Activated CD8-positive, alpha-beta T cell treated with anti-CD3 and anti-CD28 coated beads, Interleukin-2, amount 10 ng/mL, durations not matched to agents 7 days and 5 days (primary cell): ENCODE measurements at regions not wholly inside any gene's neighbourhood (a gene's known extent, or its start where the extent isn't known, plus 50 kb on each side); places are given as distances from the start of the nearest gene placed in this dataset.

Experiments used
- ATAC-seq: fragments of 150-1000 bp; cut with Tn5 transposase; one replicate; pipeline ENCODE4 v1.10.0; 2021; ENCODE audit warnings: moderate library complexity
- CTCF ChIA-PET: fragments of 350-600 bp; sonication (Branson Sonifier 250); formaldehyde crosslinking; loops from one replicate; lab custom pipeline; 2021; ENCODE audit warnings: antibody characterized with exemption; lab: Charles Lee
- POLR2A ChIA-PET: fragments of 350-600 bp; sonication (Branson Sonifier 250); formaldehyde crosslinking; loops from one replicate; lab custom pipeline; 2021; ENCODE audit warnings: antibody characterized with exemption; lab: Charles Lee
- DNase-seq: peaks from one replicate; pipeline ENCODE4 v3.0.0-alpha.2; 2020
- H3K27ac Mint-ChIP-seq: one replicate; pipeline ENCODE4 v1.8.0; 2021; ENCODE audit warnings: mild to moderate bottlenecking, mixed read lengths
- H3K27me3 Mint-ChIP-seq: one replicate; pipeline ENCODE4 v1.8.0; 2021; ENCODE audit warnings: low read depth, mixed read lengths
- H3K36me3 Mint-ChIP-seq: one replicate; pipeline ENCODE4 v1.8.0; 2021; ENCODE audit warnings: low read depth, mixed read lengths
- H3K4me1 Mint-ChIP-seq: one replicate; pipeline ENCODE4 v1.8.0; 2021; ENCODE audit warnings: low read depth, mixed read lengths
- H3K4me3 Mint-ChIP-seq: one replicate; pipeline ENCODE4 v1.8.0; 2021; ENCODE audit warnings: mild to moderate bottlenecking, mixed read lengths
- H3K9me3 Mint-ChIP-seq: one replicate; pipeline ENCODE4 v1.8.0; 2022; ENCODE audit warnings: mixed read lengths; ENCODE audit not compliant: insufficient read depth

- peaks cover 3% of the 10 kb centered on the region for H3K9me3 Mint-ChIP-seq
- no peak overlapping the region for H3K4me3 Mint-ChIP-seq
- ChIA-PET POLR2A (no interaction called here), CTCF (no interaction called here)
- DNase-seq = no peak
- H3K4me1 Mint-ChIP-seq = no peaks in the 10 kb centered on the region
- H3K27ac Mint-ChIP-seq = no peak overlapping the region
- no peak for ATAC-seq
- peaks cover 7% of the 10 kb centered on the region for H3K36me3 Mint-ChIP-seq
- peaks cover 3% of the 10 kb centered on the region for H3K27me3 Mint-ChIP-seq
Measured at GRCh38 chr14:104297721-104298401, 159.5 kb downstream of the KIF26A start.

- no peak for DNase-seq
- Mint-ChIP-seq H3K27me3 (peaks cover 3% of the 10 kb centered on the region), H3K27ac (no peak overlapping the region), H3K4me3 (no peak overlapping the region), H3K4me1 (no peaks in the 10 kb centered on the region), H3K9me3 (peaks cover 3% of the 10 kb centered on the region), H3K36me3 (peaks cover 7% of the 10 kb centered on the region)
- no peak for ATAC-seq
- CTCF ChIA-PET = no interaction called here
- POLR2A ChIA-PET = no interaction called here
Measured at GRCh38 chr14:104298458-104298857, 160.1 kb downstream of the KIF26A start.

DNA sequence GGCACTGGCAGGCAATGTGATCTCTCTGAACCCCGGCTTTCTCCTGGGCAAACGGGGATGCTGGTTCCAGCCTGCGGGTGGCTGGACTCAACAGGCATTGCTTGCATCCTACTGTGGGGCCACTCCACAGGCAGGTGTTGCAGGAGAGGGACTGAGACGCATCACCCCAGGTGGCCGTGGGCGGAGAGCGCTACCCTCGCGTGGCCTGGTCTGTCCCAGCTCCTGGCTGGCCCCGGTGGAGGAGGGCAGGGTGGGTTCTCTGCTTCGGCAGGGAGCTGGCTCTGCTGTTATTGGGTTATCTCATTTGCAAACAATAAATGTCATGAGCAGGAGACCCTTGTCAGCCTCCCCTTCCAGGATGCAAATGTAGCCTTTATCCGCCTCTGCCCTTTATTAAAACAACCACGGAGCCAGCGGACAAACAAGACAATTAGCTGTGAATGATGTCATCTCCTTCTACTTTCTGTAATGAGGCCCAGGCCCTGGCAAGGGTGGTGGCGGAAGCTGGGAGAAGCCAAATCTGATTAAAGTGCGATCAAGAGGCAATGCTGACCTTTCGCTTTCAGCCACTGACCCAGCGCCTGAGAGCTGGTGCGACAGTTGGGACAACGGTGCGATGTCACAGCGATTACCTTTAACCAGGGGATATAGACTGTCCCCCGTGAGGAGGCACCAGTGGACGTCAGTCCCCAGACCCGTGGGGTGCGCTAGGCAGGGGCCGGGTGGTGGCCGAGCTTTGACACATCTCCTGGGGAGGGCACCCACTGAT lies 161.8 kb downstream of the KIF26A start:
- CTCF ChIA-PET = no interaction called here
- no peak for DNase-seq
- POLR2A ChIA-PET = no interaction called here
- Mint-ChIP-seq H3K4me3 (peak overlapping the region; percentile 36), H3K4me1 (no peaks in the 10 kb centered on the region), H3K27ac (peak overlapping the region; percentile 70), H3K9me3 (peaks cover 3% of the 10 kb centered on the region), H3K27me3 (peaks cover 3% of the 10 kb centered on the region), H3K36me3 (peaks cover 7% of the 10 kb centered on the region)
- ATAC-seq = no peak

DNA sequence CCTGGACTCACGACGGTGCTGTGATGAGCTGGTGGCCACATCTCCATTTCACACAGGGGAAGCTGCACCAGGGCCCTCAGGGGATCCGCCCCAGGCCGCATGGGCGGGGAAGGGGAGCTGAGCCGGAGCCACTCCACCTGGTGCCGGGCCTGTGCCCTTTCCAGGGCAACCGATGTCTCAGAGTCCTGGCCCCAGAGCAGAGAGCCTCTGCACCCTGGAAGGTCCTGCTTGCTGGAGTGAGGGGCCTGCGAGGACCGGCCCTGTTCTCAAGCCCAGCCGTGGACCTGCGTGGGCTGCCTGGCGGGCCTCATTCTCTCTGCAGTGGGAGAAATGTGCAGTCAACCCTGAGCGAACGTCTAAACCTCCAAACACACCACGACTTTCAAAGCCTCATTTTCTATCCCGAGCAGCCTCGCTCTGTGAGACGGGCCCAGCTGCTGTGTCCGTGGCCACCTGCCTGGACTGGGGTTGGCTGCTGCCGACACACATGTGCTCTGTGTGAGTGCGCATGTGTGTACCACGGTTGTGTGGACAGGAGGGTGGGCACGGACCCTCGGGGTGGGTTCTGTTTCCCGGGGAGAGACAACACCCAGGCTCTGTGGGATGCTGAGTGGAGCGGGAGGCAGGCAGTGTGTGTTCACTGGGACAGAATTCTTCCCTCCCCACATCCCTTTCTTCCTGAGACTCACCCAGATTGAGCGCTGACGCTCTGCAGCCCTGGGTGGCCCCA lies 163.5 kb downstream of the KIF26A start:
- H3K27ac Mint-ChIP-seq = peak overlapping the region; percentile 88

DNA sequence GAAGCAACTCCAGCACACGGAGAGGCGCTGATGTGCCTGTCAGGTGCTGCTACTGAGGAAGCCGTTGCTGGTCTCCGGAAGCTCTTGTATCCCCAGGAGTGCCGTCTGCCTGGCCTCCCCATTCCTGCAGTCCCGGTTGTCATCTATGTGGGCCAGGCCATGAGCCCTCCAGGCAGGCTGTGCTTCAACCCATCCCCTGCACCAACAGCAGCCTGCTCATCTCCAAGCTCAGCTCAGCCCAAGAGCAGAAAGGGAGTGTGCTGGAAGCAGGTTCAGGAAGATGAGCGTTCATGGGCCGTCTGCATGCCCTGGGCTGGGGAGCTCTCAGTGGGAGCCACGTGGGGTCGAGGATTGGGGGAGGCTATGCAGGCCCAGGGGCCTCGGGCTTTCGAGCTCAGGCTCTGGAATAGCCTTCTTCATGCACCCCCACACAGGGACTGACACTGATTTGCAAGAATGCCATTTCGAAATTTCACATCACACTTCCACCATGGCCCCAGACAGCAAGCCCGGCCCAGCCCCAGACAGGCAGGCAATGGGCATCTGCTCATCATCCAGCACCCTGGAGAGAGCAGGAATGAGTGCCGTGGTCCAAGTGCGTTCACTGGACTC lies 164.5 kb downstream of the KIF26A start:
- H3K9me3 Mint-ChIP-seq = peaks cover 3% of the 10 kb centered on the region
- peaks cover 3% of the 10 kb centered on the region for H3K27me3 Mint-ChIP-seq
- DNase-seq (no peak), ATAC-seq (no peak)
- ChIA-PET POLR2A (no interaction called here), CTCF (no interaction called here)
- H3K4me1 Mint-ChIP-seq = no peaks in the 10 kb centered on the region
- no peak overlapping the region for H3K4me3 Mint-ChIP-seq
- H3K36me3 Mint-ChIP-seq = peaks cover 7% of the 10 kb centered on the region
- H3K27ac Mint-ChIP-seq = no peak overlapping the region

More for the DNA sequence above, 163.5 kb downstream of the KIF26A start:
- DNase-seq (no peak), ATAC-seq (no peak)
- POLR2A ChIA-PET = no interaction called here
- CTCF ChIA-PET = no interaction called here
- peaks cover 3% of the 10 kb centered on the region for H3K27me3 Mint-ChIP-seq
- H3K4me3 Mint-ChIP-seq = peak overlapping the region; percentile 6
- H3K9me3 Mint-ChIP-seq = peaks cover 3% of the 10 kb centered on the region
- peaks cover 7% of the 10 kb centered on the region for H3K36me3 Mint-ChIP-seq
- H3K4me1 Mint-ChIP-seq = no peaks in the 10 kb centered on the region

DNA sequence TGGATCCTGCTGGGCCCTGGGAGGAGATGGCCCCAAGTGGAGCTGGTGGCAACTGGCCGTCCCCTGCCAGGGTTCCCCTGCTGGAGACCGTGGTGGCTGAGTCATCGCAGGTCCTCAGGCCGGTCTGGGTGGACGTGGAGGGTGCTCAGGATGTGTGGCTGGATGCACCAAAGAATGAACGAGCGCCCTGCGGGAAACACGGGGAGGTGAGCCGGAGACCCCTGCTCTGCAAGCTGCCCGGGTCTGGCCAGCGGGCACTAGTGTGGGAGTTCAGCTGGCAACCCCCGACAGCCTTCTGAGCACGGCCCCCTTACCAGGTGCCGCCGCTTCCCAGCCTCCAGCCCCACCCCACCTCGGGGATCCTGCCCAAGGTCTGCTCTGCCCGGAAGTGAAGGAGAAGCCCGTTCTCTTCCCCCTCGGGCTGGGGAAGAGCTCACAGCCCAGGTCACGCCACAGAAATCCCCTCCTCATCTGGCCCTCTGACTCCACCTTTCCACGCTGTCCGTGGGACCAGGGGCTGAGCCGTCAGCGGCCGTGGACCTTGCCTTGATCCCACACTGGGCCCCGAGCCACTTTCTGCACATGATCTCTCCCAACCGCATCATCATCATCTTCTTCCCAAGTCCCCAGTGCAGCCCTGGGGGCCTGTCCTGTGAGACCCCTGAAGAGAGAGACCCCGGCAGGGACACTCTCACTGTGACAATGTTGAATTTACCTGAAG lies 165.5 kb downstream of the KIF26A start:
- CTCF ChIA-PET = no interaction called here
- no peaks in the 10 kb centered on the region for H3K4me1 Mint-ChIP-seq
- ATAC-seq (no peak), DNase-seq (no peak)
- H3K27me3 Mint-ChIP-seq = peaks cover 3% of the 10 kb centered on the region
- peaks cover 7% of the 10 kb centered on the region for H3K36me3 Mint-ChIP-seq
- no peak overlapping the region for H3K27ac Mint-ChIP-seq
- H3K4me3 Mint-ChIP-seq = no peak overlapping the region
- POLR2A ChIA-PET = no interaction called here
- H3K9me3 Mint-ChIP-seq = peaks cover 3% of the 10 kb centered on the region

- ATAC-seq (no peak), DNase-seq (no peak)
- ChIA-PET CTCF (no interaction called here), POLR2A (no interaction called here)
- Mint-ChIP-seq H3K4me3 (no peak overlapping the region), H3K27me3 (peaks cover 3% of the 10 kb centered on the region), H3K36me3 (peaks cover 7% of the 10 kb centered on the region), H3K4me1 (no peaks in the 10 kb centered on the region), H3K9me3 (peaks cover under 1% of the 10 kb centered on the region), H3K27ac (no peak overlapping the region)
Measured at GRCh38 chr14:104304451-104305351, 166.3 kb downstream of the KIF26A start.

DNA sequence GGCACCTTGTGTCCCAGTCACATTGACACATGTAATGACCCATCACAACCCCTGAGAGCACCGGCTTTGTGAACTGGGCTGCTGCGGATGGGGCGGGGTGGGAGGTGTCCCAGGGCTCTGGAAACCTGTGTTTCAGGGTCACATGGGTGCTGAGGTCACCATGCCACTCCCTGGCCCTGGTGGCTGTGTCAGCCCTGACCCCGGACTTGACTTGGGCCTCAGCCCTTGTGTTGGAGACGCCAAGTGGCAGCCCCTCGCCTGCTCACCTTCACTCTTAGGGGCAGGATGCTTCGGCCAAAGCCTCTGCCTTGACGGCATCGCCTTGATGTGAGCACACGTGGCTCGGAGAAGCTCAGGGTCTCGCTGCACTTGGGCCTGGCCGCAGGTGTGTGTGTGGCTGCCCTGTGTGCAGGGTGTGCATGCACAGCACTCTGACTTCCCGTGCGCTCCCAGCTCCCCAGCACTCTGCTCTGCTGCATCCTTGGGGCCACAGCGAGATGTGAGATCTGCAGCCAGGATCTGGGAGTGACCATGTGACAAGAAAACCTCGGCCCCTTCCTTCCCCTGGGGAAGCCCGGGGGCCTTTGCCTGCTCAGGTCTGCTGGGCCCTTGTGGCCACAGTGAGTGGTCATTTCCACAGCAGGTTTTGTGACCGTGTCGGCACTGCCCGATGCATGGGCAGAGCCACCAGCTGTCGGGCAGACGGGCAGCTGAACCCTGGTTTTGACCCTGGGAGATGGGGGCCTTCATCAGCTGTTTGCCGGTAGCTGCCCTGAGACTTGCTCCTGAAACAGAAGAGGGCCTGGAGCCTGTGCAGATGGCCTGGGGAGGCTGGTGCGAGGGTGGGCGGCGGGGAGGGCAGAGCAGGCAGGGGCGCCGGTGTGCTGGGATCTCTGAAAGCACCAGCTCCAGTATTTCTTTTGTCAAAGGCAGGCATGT lies 167.4 kb downstream of the KIF26A start:
- no peak for ATAC-seq
- ChIA-PET CTCF (no interaction called here), POLR2A (no interaction called here)
- DNase-seq = no peak
- Mint-ChIP-seq H3K9me3 (no peaks in the 10 kb centered on the region), H3K27ac (no peak overlapping the region), H3K27me3 (peaks cover 3% of the 10 kb centered on the region), H3K4me3 (no peak overlapping the region), H3K36me3 (peaks cover 2% of the 10 kb centered on the region), H3K4me1 (no peaks in the 10 kb centered on the region)

GRCh38 chr14:104306450-104307040 lies 168.2 kb downstream of the KIF26A start:
- Mint-ChIP-seq H3K36me3 (no peaks in the 10 kb centered on the region), H3K4me3 (no peak overlapping the region), H3K9me3 (no peaks in the 10 kb centered on the region), H3K27me3 (no peaks in the 10 kb centered on the region), H3K27ac (no peak overlapping the region), H3K4me1 (no peaks in the 10 kb centered on the region)
- ChIA-PET CTCF (no interaction called here), POLR2A (no interaction called here)
- no peak for ATAC-seq
- DNase-seq = no peak

DNA sequence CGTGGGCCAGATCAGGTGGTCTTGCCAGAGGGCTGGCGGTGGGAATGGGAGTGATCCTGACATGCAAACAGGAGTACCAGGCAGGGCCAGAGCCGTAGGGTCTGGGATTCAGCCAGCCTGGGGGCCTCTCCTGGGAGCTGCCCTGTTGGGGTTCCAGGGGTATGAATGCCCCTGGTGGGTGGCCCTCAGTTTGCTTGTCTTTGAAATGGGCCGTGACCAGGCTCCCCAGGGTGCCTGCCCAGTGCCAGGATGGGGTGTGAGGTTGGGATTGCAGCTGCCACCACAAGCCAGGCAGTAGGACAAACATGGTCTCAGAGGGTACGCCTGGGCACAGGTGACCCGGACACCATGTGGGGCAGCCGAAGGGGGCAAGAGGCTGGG lies 168.8 kb downstream of the KIF26A start:
- ChIA-PET CTCF (no interaction called here), POLR2A (no interaction called here)
- H3K36me3 Mint-ChIP-seq = no peaks in the 10 kb centered on the region
- ATAC-seq (no peak), DNase-seq (no peak)
- H3K4me3 Mint-ChIP-seq = no peak overlapping the region
- no peaks in the 10 kb centered on the region for H3K27me3 Mint-ChIP-seq
- no peaks in the 10 kb centered on the region for H3K4me1 Mint-ChIP-seq
- no peaks in the 10 kb centered on the region for H3K9me3 Mint-ChIP-seq
- H3K27ac Mint-ChIP-seq = no peak overlapping the region
